Stimulated activated CD4-positive, alpha-beta T cell treated with anti-CD3 and anti-CD28 coated beads, Interleukin-2, amount 100 ng/mL, for 24 hours (primary cell): ENCODE measurements at regions not wholly inside any gene's neighbourhood (a gene's known extent, or its start where the extent isn't known, plus 50 kb on each side); places are given as distances from the start of the nearest gene placed in this dataset.
A peak's percentile ranks its signal among the peaks of the same experiment; 100 is the strongest.
"Not testable (repeated sequence)": the region's sequence is repeated elsewhere in the genome, so short reads cannot be mapped to it uniquely, and the experiment has no call there.

Experiments used
- DNase-seq, 2 donors: peaks; one replicate each; pipeline ENCODE4 v3.0.0-alpha.2; 2020

- peak; percentile 10 to 24 for DNase-seq
Observed at GRCh38 chr3:88000853-88001252, 58.0 kb downstream of the CGGBP1 start.

DNA sequence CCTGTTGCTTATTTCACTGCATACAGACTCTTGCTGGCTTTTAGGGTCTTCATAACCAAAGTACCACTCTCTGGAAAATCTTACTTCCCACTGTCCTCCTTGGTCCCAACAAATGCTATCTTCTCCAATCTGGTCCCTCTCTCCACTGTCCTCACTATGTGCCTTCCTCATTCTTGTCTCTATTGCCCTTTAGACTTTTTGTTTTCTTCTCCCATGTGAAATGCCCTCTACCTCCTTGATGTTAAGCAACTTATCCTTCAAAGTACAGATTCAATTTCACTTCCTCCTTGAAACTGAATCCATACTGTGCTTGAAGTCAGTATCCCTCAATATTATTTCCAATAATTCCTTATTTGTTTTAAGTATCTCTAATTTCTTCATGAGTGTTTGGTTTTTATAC, 60.8 kb downstream of the CGGBP1 start:
- DNase-seq = no peak

GRCh38 chr3:87997298-87997697, 61.5 kb downstream of the CGGBP1 start:
- DNase-seq = peak; percentile 49 to 54

DNA sequence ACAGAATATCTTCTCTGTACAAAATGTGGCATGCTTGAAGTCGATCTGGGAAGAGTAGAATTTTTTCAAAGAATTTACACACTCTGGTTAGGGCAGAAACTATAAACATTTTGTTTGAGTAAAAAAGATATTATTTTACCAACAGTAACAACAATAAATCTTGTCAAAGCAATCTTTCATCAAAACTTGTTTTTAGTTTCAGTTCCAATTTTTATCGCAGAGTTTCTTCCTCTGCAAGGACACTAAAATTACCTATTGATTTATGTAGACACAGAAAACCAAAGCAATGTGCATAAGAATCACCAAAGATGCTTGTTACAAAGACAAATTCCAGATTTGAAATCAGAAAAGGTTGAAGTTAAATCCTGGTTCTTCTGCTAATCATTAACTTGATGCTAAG, 61.9 kb downstream of the CGGBP1 start:
- no peak for DNase-seq

GRCh38 chr3:87993566-87993965, 65.2 kb downstream of the CGGBP1 start:
- no peak for DNase-seq

GRCh38 chr3:87987952-87988351, 70.9 kb downstream of the CGGBP1 start:
- no peak for DNase-seq

DNA sequence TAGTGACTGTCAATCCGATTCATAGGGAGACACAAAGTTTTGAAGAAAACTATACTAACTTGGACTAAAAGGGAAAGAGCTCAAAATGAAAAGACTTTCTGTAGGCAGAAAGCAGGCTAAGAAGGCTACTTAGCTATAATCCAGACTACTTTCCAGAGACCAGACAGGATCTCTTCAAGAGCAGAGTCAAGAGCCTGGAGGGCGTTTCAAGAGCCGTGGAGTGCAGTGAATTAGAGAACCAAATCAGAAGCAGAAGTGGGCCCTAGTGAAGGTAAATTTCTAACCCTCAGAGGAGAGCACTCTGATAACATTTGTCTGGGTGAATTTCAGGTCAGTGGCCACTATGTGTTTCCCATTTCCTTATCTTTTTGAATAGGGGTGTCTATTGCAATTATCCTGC, 76.4 kb downstream of the CGGBP1 start:
- no peak for DNase-seq

DNA sequence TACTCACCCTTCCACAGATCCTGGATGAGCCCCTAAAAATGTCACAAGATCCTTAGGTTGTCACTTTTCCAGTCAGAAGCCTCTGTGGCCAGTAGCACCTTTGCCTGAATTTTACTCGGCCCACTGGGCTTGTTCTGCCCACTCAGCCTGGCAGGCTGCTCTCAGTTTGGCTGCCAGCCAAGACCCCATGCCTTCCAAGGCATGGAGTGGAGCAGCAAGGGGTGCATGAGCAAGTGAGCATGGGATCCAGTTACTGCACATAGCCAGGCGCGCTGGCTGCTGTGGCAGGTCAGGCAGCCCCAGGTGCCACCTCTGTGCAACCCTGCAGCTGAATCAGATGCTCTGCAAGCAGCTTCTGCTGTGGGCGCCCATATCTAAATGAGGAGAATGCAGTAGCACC, 79.3 kb downstream of the CGGBP1 start:
- no peak for DNase-seq

GRCh38 chr3:87977765-87978164, 81.0 kb downstream of the CGGBP1 start:
- no peak for DNase-seq

DNA sequence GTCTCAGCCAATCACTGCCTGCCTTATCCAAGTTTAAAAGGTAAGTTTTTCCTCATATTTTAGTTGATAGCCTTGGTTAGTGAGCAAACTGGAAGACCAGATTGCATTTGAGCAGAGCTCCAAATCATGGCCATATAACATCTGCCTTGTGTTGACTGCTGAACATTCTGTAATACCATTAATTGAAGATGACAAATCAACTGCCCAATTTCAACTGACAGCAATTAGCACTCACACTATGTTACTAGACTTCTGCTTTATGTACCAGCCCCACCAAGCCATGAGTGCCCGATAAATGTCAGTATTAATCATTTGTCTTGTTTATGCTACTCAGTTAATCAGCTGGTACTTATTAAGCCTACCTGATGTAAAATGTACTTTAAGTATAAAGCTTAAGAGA, 83.1 kb downstream of the CGGBP1 start:
- no peak for DNase-seq

DNA sequence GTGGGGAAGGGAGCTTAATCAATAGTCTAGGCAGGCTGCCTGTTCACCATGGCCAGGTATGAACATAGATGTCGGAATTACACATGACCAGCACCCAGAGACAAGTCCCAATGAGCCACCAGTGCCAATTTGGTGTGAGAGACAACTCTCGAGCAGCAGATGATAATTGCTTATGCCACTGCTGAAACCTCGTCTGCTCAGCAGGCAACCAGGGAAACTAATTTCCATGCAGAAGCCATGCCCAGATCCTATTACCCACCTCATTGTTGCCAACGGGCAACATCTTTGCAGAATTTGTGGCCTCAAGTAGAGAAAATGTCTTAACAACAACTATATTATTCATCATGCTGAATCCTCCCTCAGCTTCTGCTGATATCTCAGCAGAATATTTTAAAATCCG, 84.9 kb downstream of the CGGBP1 start:
- DNase-seq = no peak

DNA sequence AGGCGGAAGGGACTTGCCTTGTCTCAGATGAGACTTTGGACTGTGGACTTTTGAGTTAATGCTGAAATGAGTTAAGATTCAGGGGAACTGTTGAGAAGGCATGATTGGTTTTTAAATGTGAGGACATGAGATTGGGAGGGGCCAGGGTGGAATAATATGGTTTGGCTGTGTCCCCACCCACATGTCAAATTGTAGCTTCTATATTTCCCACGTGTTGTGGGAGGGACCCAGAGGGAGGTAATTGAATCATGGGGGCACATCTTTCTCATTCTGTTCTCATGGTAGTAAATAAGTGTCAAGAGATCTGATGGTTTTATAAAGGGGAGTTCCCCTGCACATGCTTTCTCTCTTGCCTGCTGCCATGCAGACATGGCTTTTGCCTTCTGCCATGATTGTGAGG, 89.2 kb downstream of the CGGBP1 start:
- DNase-seq = no peak

- DNase-seq = no peak
Observed at GRCh38 chr3:87968668-87969067, 90.1 kb downstream of the CGGBP1 start.

GRCh38 chr3:87958289-87958688, 100.5 kb downstream of the CGGBP1 start:
- no peak for DNase-seq

DNA sequence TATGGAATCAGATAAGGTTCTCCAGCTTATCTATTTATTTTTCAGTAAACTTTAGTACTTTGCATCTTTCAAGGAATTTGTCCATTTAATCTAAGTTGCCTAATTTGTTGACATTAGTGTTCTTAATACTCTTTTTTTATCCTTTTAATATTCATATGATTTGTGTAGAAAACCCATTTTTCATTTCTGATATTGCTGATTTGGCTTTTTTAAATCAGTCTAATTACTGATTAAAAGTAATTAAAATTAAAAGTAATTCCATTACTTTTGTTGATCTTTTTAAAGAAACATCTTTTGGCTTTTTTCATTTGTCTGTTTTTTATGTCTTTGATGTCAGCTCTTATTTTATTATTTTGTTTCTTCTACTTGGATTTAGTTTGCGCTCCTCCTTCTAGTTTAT, 101.2 kb downstream of the CGGBP1 start:
- no peak for DNase-seq

- DNase-seq = no peak
Observed at GRCh38 chr3:87949879-87950208, 109.0 kb downstream of the CGGBP1 start.

DNA sequence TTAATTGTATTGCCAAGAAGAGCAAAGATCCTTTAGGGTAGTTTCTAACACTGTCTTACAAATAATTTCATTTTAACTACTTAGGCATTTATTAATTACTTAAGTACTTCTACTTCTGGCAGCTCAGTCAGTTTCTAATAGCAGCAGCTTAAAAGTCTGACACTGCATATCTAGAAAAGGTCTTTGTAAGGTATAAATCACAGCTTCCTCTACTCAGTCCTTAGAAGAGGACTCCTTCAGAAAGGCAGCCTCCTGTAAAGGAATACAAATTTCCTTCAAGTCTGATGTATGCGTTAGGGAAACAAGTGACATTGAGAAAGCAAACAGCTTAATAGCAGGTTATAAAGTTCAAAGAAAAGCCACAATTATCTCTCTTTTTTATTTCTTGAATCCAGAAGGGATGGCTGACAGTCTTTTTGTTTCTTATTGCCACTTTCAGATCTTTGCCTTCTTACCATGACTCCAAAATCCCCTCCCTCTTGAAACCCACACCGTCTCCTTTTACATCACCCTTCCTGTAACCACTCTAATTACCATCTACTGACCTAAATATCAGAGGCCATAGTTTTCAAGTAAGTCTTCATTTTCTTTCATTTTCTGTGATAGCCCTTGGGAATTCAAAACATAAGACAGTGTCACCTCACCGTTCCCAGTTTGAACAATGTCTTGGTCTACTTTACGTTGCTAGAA, 109.5 kb downstream of the CGGBP1 start:
- no peak for DNase-seq

DNA sequence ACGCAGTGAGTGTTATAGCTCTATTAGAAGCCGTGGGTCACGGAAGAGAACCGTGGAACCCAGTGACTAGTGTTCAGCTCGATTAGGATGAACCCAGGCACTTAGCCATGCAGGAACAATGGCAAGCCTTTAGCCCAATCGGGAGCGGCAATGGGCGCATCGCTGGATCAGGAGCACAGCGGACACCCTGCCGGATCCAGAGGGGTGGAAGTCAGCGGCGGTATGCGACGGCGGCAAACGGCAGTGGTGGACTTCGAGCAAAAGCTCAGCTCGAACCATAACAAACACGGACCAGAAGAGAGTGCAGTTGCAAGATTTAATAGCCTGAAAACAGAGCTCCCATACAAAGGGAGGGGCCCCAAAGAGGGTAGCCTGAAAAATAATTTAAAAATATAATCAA, 112.8 kb downstream of the CGGBP1 start:
- not testable (repeated sequence) for DNase-seq

- not testable (repeated sequence) for DNase-seq
Observed at GRCh38 chr3:87942256-87942655, 116.5 kb downstream of the CGGBP1 start.

- no peak for DNase-seq
Observed at GRCh38 chr3:87924485-87924884, 134.3 kb downstream of the CGGBP1 start.

DNA sequence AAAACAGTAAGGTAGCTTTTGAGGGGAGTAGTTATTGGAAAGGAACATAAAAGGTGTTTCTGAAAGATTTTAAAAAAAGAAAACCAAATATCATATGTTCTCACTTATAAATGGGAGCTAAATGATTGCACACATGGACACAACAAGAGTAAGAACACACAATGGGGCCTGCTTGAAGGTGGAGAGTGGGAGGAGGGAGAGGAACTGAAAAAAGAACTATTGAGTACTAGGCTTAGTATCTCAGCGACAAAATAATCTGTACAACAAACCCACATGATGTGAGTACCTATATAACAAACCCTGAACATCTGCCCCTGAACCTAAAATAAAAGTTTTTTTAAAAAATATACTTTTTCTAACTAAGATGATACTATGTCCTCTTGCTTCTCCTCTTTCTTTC, 138.3 kb downstream of the CGGBP1 start:
- no peak for DNase-seq

DNA sequence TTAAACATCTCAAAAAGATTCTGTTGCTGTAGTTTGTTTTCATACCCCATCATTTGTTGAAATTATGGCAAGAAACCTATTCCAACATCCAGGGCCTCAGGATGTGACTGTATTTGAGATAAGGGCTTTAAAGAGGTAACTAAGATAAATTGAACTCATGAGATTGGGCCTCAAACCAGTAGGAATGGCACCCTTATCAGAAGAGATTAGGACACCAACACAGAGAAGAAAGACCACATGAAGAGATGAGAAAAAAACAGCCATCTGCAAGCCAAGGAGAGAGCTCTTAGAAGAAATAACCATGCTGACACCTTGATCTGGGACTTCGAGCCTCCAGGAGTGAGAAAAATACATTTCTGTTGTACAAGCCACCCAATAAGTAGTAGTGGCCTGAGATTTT, 157.7 kb downstream of the CGGBP1 start:
- no peak for DNase-seq

DNA sequence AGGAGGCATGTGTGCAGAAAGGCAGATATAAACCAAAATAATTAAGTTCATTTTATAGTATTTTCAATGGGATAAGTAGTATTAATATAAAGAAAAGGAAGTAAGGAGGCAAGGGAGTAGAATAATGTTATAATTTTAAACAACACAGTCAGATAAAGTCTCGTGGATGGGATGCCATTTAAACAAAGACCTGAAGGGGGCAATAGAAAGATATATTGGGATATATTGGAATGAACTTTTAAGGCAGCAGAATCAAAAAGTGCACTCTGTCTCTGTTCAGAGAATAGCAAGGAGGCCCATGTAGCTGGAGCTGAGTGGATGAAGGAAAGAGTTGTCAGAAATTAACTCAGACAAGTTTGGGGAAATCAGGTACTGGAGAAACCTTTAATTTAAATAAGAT, 158.7 kb downstream of the CGGBP1 start:
- DNase-seq = no peak

DNA sequence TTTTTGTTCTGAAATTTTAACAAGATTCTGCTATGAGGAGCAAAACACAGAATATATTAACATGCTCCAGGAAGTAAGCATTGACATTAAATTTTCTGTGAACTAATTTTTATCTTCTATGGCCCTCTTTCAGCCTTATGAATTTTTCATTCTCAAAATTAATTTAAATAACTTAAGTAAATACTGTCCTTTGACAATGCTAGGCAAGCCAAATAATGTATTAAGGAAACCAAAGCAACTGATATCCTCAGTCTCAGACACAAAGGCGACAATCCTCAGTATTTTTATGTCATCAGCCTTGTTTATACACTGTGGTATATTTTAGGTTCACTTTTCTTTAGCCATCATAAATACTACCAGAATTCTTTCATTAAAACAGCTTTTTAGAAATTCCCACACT, 159.8 kb downstream of the CGGBP1 start:
- DNase-seq = no peak

- DNase-seq = no peak
Observed at GRCh38 chr3:87895983-87896382, 162.8 kb downstream of the CGGBP1 start.

DNA sequence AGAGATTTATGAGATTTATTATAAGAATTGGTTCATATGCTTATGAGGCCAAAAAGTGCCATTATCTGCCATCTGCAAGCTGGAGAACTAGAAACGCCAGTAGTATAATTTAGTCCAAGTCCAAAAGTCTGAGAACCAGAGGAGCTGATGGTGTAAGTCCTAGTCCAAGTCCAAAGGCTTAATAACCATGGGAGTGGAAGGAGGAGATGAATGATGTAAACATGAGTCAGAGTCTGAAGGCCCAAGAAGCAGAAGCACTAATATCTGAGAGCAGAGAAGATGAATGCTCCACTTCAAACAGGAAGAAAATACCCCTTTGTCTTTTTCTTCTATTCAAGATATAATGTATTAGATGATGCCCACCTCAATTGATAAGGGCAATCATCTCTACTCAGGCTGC, 185.7 kb downstream of the CGGBP1 start:
- no peak for DNase-seq
